GM12891 (cell line): ENCODE measurements at regions not wholly inside any gene's neighbourhood (a gene's known extent, or its start where the extent isn't known, plus 50 kb on each side); places are given as distances from the start of the nearest gene placed in this dataset.

Experiments
- PAX5 ChIP-seq: IDR thresholded peaks from 2 replicates; pipeline ENCODE4 v1.6.1; 2011; ENCODE audit warnings: low read length, moderate library complexity, mild to moderate bottlenecking; ENCODE audit not compliant: insufficient read depth, severe bottlenecking
- POLR2A ChIP-seq: IDR thresholded peaks from 2 replicates; pipeline ENCODE4 v1.6.1; 2011; ENCODE audit warnings: low read depth, low read length, control low read depth
- POLR2AphosphoS5 ChIP-seq: IDR thresholded peaks from 2 replicates; pipeline ENCODE4 v1.6.1; 2011; ENCODE audit warnings: low read depth, low read length, control low read depth
- POU2F2 ChIP-seq: IDR thresholded peaks from 2 replicates; pipeline ENCODE4 v1.6.1; 2011; ENCODE audit warnings: low read depth, mild to moderate bottlenecking, control low read depth, low read length, moderate library complexity
- SPI1 ChIP-seq: IDR thresholded peaks from 2 replicates; pipeline ENCODE4 v1.6.1; 2011; ENCODE audit warnings: low read depth, low read length, control low read depth
- TAF1 ChIP-seq: IDR thresholded peaks from 2 replicates; pipeline ENCODE4 v1.6.1; 2011; ENCODE audit warnings: low read depth, low read length, control low read depth

DNA sequence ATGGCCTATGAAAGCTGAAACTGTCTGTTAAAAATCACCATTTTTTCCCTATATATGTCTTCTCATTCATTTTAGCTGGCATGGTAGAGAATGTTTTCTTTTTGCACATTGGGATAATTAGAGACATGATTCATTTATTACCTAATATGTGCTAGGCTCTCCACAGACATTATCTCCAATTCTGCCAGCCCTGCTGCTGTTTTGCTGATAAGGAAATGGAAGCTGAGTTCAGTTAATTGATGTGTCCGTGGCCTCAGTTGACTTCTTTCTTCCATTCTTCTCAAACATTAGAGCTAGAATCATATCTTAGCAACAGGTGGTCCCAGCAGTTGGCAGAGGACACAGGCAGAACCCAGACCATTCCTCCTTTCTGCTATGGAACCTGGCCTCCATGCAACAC lies 644.1 kb upstream of the CITED2 start:
- no peak for TF ChIP-seq POLR2AphosphoS5
- TF ChIP-seq POLR2A: no peak
- TF ChIP-seq TAF1: no peak
- TF ChIP-seq SPI1: no peak
- no peak for TF ChIP-seq POU2F2
- TF ChIP-seq PAX5: no peak
